K562 (cell line): ENCODE measurements at regions not wholly inside any gene's neighbourhood (a gene's known extent, or its start where the extent isn't known, plus 50 kb on each side); places are given as distances from the start of the nearest gene placed in this dataset.

Experiments
- ATF4 ChIP-seq: fragments of 450-650 bp; formaldehyde crosslinking; IDR thresholded peaks from 2 replicates; pipeline ENCODE4 v1.4.0; 2022; ENCODE audit warnings: mild to moderate bottlenecking, moderate library complexity
- CTCF ChIP-seq, 3 experiments: IDR thresholded peaks in 2 of 3; conservative IDR thresholded peaks in 1 of 3; 2 replicates each; pipeline ENCODE4 v1.5.1; 2011 to 2012; ENCODE audit warnings: low read length in 3 of 3, mild to moderate bottlenecking in 3 of 3, control low read depth in 2 of 3, improper control_type of control experiment in 1 of 3, inconsistent platforms in 1 of 3, low read depth in 1 of 3, mixed read lengths in 1 of 3, moderate library complexity in 1 of 3; ENCODE audit not compliant: insufficient read depth in 2 of 3
- DPF2 ChIP-seq: fragments of 450-650 bp; IDR thresholded peaks from 2 replicates; pipeline ENCODE4 v1.6.1; 2016
- NFE2 ChIP-seq: IDR thresholded peaks from 2 replicates; pipeline ENCODE4 v1.6.1; 2014; ENCODE audit warnings: antibody characterized with exemption, low read depth
- POLR2A ChIP-seq: fragments of 450-650 bp; conservative IDR thresholded peaks from 2 replicates; pipeline ENCODE4 v1.6.1; 2016
- THAP12 ChIP-seq: fragments of 250-450 bp; sonication (Bioruptor Pico); IDR thresholded peaks from 2 replicates; pipeline ENCODE4 v1.9.0; 2021; ENCODE audit warnings: mild to moderate bottlenecking, inconsistent platforms
- YY1 ChIP-seq, 3 experiments: IDR thresholded peaks; 2 replicates each; pipeline ENCODE4 v1.6.1; 2011; ENCODE audit warnings: low read length in 2 of 3, mild to moderate bottlenecking in 2 of 3, moderate library complexity in 2 of 3, borderline replicate concordance in 1 of 3, control low read depth in 1 of 3, low read depth in 1 of 3; ENCODE audit not compliant: insufficient read depth in 3 of 3, insufficient replicate concordance in 2 of 3, control insufficient read depth in 1 of 3, insufficient read length in 1 of 3; ENCODE audit errors: extremely low read depth in 1 of 3

DNA sequence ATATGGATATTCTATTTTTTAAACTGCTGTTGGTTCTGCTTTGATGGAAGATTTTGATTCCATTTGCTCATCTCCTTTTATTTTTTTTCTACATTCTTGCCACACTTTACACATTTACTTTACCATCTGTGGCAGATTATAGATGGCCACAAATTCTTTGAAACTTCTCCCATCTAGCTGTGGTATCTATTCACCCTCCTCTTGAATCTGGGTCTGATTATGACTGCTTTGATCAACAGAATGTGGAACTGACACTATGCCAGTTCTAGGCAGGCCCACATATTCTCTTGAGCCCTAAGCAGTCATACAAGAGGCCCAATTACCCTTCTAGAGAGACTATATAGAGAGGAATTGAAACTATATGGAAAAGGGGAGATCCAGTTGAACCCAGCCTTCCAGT, 439.0 kb upstream of the PTGER4 start:
- no peak for TF ChIP-seq ATF4 (CRISPR knock-in tag)
- TF ChIP-seq CTCF (IDR thresholded peaks at IDR 0.05 in 2 of 3, conservative IDR thresholded peaks at IDR 0.05 in 1 of 3; ENCODE audit: insufficient read depth in 2 of 3, low read depth in 1 of 3, low read length in 3 of 3): no peak
- no peak for TF ChIP-seq POLR2A
- TF ChIP-seq THAP12 (CRISPR knock-in tag): no peak
- TF ChIP-seq YY1 (IDR thresholded peaks at IDR 0.05; ENCODE audit: borderline replicate concordance in 1 of 3, control insufficient read depth in 1 of 3, extremely low read depth in 1 of 3, insufficient read depth in 3 of 3, insufficient read length in 1 of 3, insufficient replicate concordance in 2 of 3, low read depth in 1 of 3, low read length in 2 of 3): no peak
- TF ChIP-seq DPF2: no peak
- TF ChIP-seq NFE2: no peak
